EH (cell line): ENCODE measurements at regions not wholly inside any gene's neighbourhood (a gene's known extent, or its start where the extent isn't known, plus 50 kb on each side); places are given as distances from the start of the nearest gene placed in this dataset.

Source experiments
- DNase-seq: peaks from one replicate; pipeline ENCODE4 v3.0.0-alpha.2; 2015; ENCODE audit warnings: low read depth

- no peak for DNase-seq
Observed at GRCh38 chr2:118698564-118698963, 148.9 kb downstream of the EN1 start.

- peak; percentile 63 for DNase-seq
Observed at GRCh38 chr2:118697781-118698180, 149.7 kb downstream of the EN1 start.

GRCh38 chr2:118696786-118697465, 150.5 kb downstream of the EN1 start:
- DNase-seq: peak; percentile 77

GRCh38 chr2:118693287-118693822, 154.1 kb downstream of the EN1 start:
- DNase-seq: no peak

- no peak for DNase-seq
Observed at GRCh38 chr2:118689874-118690273, 157.6 kb downstream of the EN1 start.

GRCh38 chr2:118689456-118689855, 158.0 kb downstream of the EN1 start:
- DNase-seq: no peak

GRCh38 chr2:118689033-118689432, 158.4 kb downstream of the EN1 start:
- DNase-seq: no peak

GRCh38 chr2:118687698-118688097, 159.8 kb downstream of the EN1 start:
- DNase-seq: no peak

GRCh38 chr2:118687192-118687591, 160.3 kb downstream of the EN1 start:
- no peak for DNase-seq

- no peak for DNase-seq
Observed at GRCh38 chr2:118686346-118686745, 161.1 kb downstream of the EN1 start.

- DNase-seq: no peak
Observed at GRCh38 chr2:118683460-118683859, 164.0 kb downstream of the EN1 start.

GRCh38 chr2:118678985-118679384, 168.5 kb downstream of the EN1 start:
- DNase-seq: peak; percentile 35

- no peak for DNase-seq
Observed at GRCh38 chr2:118677546-118677945, 169.9 kb downstream of the EN1 start.

- DNase-seq: no peak
Observed at GRCh38 chr2:118675531-118675930, 171.9 kb downstream of the EN1 start.

GRCh38 chr2:118672571-118673158, 174.8 kb downstream of the EN1 start:
- peak; percentile 32 for DNase-seq

- no peak for DNase-seq
Observed at GRCh38 chr2:118671701-118672454, 175.6 kb downstream of the EN1 start.

- peak; percentile 73 for DNase-seq
Observed at GRCh38 chr2:118670838-118671237, 176.6 kb downstream of the EN1 start.

GRCh38 chr2:118670276-118670675, 177.2 kb downstream of the EN1 start:
- peak; percentile 37 for DNase-seq

GRCh38 chr2:118669654-118670053, 177.8 kb downstream of the EN1 start:
- DNase-seq: peak; percentile 50

- DNase-seq: peak; percentile 99
Observed at GRCh38 chr2:118668431-118669424, 178.7 kb downstream of the EN1 start.

- peak; percentile 85 for DNase-seq
Observed at GRCh38 chr2:118667964-118668363, 179.5 kb downstream of the EN1 start.

- peak; percentile 84 for DNase-seq
Observed at GRCh38 chr2:118667348-118667747, 180.1 kb downstream of the EN1 start.
